ENCODE measurements at regions not wholly inside any gene's neighbourhood (a gene's known extent, or its start where the extent isn't known, plus 50 kb on each side); places are given as distances from the start of the nearest gene placed in this dataset.

GRCh38 chr9:107557236-107557990 lies 67.8 kb upstream of the KLF4 start:
- POLR2A ChIA-PET: interaction anchor here (0.6 kb wide), 1 partner anchor 19 kb away, joined by 12 read pairs; no protein-coding TSS in a partner anchor
- intact Hi-C loops (cut with micrococcal nuclease; ENCODE audit: unreplicated experiment): no loop called here

GRCh38 chr9:107554636-107555035 lies 65.1 kb upstream of the KLF4 start:
- peaks cover 17% of the 10 kb centered on the region for H3K4me1 Mint-ChIP-seq (ENCODE audit: low read depth, unreplicated experiment)
- CTCF ChIA-PET: no interaction called here
- no peak overlapping the region for H3K4me3 ChIP-seq (ENCODE audit: low read depth, low read length)
- POLR2A ChIA-PET: no interaction called here
- TF ChIP-seq CTCF (IDR thresholded peaks at IDR 0.05; ENCODE audit: insufficient read depth in 1 of 2, low read depth in 1 of 2, low read length in 1 of 2, severe bottlenecking in 1 of 2, unreplicated experiment in 1 of 2): no peak
- H3K27me3 Mint-ChIP-seq (ENCODE audit: insufficient read depth, unreplicated experiment): no peaks in the 10 kb centered on the region
- peaks cover 32% of the 10 kb centered on the region for H3K4me1 ChIP-seq
- no peaks in the 10 kb centered on the region for H3K9me3 ChIP-seq
- DNase-seq: no peak
- no peaks in the 10 kb centered on the region for H3K36me3 Mint-ChIP-seq (ENCODE audit: insufficient read depth, unreplicated experiment)
- no peaks in the 10 kb centered on the region for H3K27me3 ChIP-seq (replicated peaks; ENCODE audit: control insufficient read depth, insufficient read depth, low read length)
- H3K27ac Mint-ChIP-seq (ENCODE audit: unreplicated experiment): no peak overlapping the region
- H3K4me3 Mint-ChIP-seq (ENCODE audit: unreplicated experiment): no peak overlapping the region
- intact Hi-C loops (cut with micrococcal nuclease; ENCODE audit: unreplicated experiment): no loop called here
- H3K9me3 Mint-ChIP-seq (ENCODE audit: unreplicated experiment): no peaks in the 10 kb centered on the region
- no TSS peak for BruUV-seq (replicated peaks)
- no peaks in the 10 kb centered on the region for H3K36me3 ChIP-seq (ENCODE audit: control insufficient read depth, insufficient read depth, low read length)

More at GRCh38 chr9:107557236-107557990, 67.8 kb upstream of the KLF4 start:
- CTCF ChIA-PET: no interaction called here
- H3K4me3 Mint-ChIP-seq (ENCODE audit: unreplicated experiment): no peak overlapping the region
- peaks cover 18% of the 10 kb centered on the region for H3K4me1 Mint-ChIP-seq (ENCODE audit: low read depth, unreplicated experiment)
- no peaks in the 10 kb centered on the region for H3K36me3 Mint-ChIP-seq (ENCODE audit: insufficient read depth, unreplicated experiment)
- no TSS peak for BruUV-seq (replicated peaks)
- no peak overlapping the region for H3K27ac Mint-ChIP-seq (ENCODE audit: unreplicated experiment)
- H3K9me3 Mint-ChIP-seq (ENCODE audit: unreplicated experiment): no peaks in the 10 kb centered on the region
- Histone ChIP-seq H3K4me3 (ENCODE audit: low read depth, low read length) (no peak overlapping the region), H3K36me3 (ENCODE audit: control insufficient read depth, insufficient read depth, low read length) (no peaks in the 10 kb centered on the region), H3K9me3 (no peaks in the 10 kb centered on the region), H3K27me3 (replicated peaks; ENCODE audit: control insufficient read depth, insufficient read depth, low read length) (no peaks in the 10 kb centered on the region), H3K4me1 (peaks cover 35% of the 10 kb centered on the region)
- H3K27me3 Mint-ChIP-seq (ENCODE audit: insufficient read depth, unreplicated experiment): no peaks in the 10 kb centered on the region
- no peak for DNase-seq
- no peak for TF ChIP-seq CTCF (IDR thresholded peaks at IDR 0.05; ENCODE audit: insufficient read depth in 1 of 2, low read depth in 1 of 2, low read length in 1 of 2, severe bottlenecking in 1 of 2, unreplicated experiment in 1 of 2)

- Mint-ChIP-seq H3K4me1 (ENCODE audit: low read depth, unreplicated experiment) (peaks cover 33% of the 10 kb centered on the region), H3K9me3 (ENCODE audit: unreplicated experiment) (no peaks in the 10 kb centered on the region), H3K27me3 (ENCODE audit: insufficient read depth, unreplicated experiment) (no peaks in the 10 kb centered on the region), H3K36me3 (ENCODE audit: insufficient read depth, unreplicated experiment) (peaks cover 5% of the 10 kb centered on the region), H3K27ac (ENCODE audit: unreplicated experiment) (peak overlapping the region; percentile 56), H3K4me3 (ENCODE audit: unreplicated experiment) (no peak overlapping the region)
- Histone ChIP-seq H3K36me3 (ENCODE audit: control insufficient read depth, insufficient read depth, low read length) (0 out of 2 replicates have a peak, but pooled peaks cover 1% of the 10 kb centered on the region), H3K4me1 (peaks cover 21% of the 10 kb centered on the region), H3K27me3 (replicated peaks; ENCODE audit: control insufficient read depth, insufficient read depth, low read length) (no peaks in the 10 kb centered on the region), H3K9me3 (no peaks in the 10 kb centered on the region), H3K4me3 (ENCODE audit: low read depth, low read length) (no peak overlapping the region)
- CTCF ChIA-PET: no interaction called here
- DNase-seq: peak in 1 of 2 experiments; percentile 35
- no peak for TF ChIP-seq CTCF (IDR thresholded peaks at IDR 0.05; ENCODE audit: insufficient read depth in 1 of 2, low read depth in 1 of 2, low read length in 1 of 2, severe bottlenecking in 1 of 2, unreplicated experiment in 1 of 2)
- no TSS peak for BruUV-seq (replicated peaks)
- intact Hi-C loops (cut with micrococcal nuclease; ENCODE audit: unreplicated experiment): loop anchor here (5.0 kb wide), 2 partner anchors 41 to 61 kb away; partner anchors contain the start of gene KLF4
- POLR2A ChIA-PET: no interaction called here
Measured at GRCh38 chr9:107548298-107549142, 59.0 kb upstream of the KLF4 start.

All from Caco-2 (cell line).